BJ (cell line): ENCODE measurements at regions not wholly inside any gene's neighbourhood (a gene's known extent, or its start where the extent isn't known, plus 50 kb on each side); places are given as distances from the start of the nearest gene placed in this dataset.

ENCODE experiments used
- CTCF ChIA-PET: fragments of 350-600 bp; formaldehyde crosslinking; extraction: SDS; loops from one replicate; lab custom pipeline; 2021; ENCODE audit warnings: antibody characterized with exemption, inconsistent platforms; lab: Yijun Ruan, JAX
- POLR2A ChIA-PET: fragments of 300-600 bp; sonication (Branson Sonifier 250); formaldehyde crosslinking; extraction: SDS; loops from one replicate; lab custom pipeline; 2021; ENCODE audit warnings: antibody characterized with exemption; lab: Charles Lee
- DNase-seq: peaks from one replicate; pipeline ENCODE4 v3.0.0-alpha.2; 2011; ENCODE audit warnings: low read depth
- H3K27me3 ChIP-seq: 2 replicates; pipeline ENCODE4 v1.6.0; 2011; ENCODE audit warnings: low read length; ENCODE audit not compliant: control insufficient read depth, insufficient read depth
- H3K36me3 ChIP-seq: 2 replicates; pipeline ENCODE4 v1.5.1; 2011; ENCODE audit warnings: low read length; ENCODE audit not compliant: control insufficient read depth, insufficient read depth
- H3K4me3 ChIP-seq: 2 replicates; pipeline ENCODE4 v1.5.1; 2011; ENCODE audit warnings: low read depth, mild to moderate bottlenecking, control low read depth, low read length
- TF ChIP-seq, protein P1 (sequence below): IDR thresholded peaks from 2 replicates; pipeline ENCODE4 v1.5.1; 2011; ENCODE audit warnings: low read depth, mild to moderate bottlenecking, control low read depth, inconsistent platforms, low read length, moderate library complexity; ENCODE audit not compliant: insufficient read depth

- no peak for DNase-seq
- CTCF ChIA-PET = no interaction called here
- POLR2A ChIA-PET = no interaction called here
- Histone ChIP-seq H3K36me3 (no peaks in the 10 kb centered on the region), H3K4me3 (no peak overlapping the region), H3K27me3 (peaks cover 5% of the 10 kb centered on the region)
- TF ChIP-seq, protein P1, sequence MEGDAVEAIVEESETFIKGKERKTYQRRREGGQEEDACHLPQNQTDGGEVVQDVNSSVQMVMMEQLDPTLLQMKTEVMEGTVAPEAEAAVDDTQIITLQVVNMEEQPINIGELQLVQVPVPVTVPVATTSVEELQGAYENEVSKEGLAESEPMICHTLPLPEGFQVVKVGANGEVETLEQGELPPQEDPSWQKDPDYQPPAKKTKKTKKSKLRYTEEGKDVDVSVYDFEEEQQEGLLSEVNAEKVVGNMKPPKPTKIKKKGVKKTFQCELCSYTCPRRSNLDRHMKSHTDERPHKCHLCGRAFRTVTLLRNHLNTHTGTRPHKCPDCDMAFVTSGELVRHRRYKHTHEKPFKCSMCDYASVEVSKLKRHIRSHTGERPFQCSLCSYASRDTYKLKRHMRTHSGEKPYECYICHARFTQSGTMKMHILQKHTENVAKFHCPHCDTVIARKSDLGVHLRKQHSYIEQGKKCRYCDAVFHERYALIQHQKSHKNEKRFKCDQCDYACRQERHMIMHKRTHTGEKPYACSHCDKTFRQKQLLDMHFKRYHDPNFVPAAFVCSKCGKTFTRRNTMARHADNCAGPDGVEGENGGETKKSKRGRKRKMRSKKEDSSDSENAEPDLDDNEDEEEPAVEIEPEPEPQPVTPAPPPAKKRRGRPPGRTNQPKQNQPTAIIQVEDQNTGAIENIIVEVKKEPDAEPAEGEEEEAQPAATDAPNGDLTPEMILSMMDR = no peak
Observed at GRCh38 chr3:13235079-13235478, 161.8 kb upstream of the IQSEC1 start.

- ChIA-PET POLR2A (no interaction called here), CTCF (no interaction called here)
- no peak overlapping the region for H3K4me3 ChIP-seq
- peaks cover 5% of the 10 kb centered on the region for H3K27me3 ChIP-seq
- H3K36me3 ChIP-seq = no peaks in the 10 kb centered on the region
- TF ChIP-seq, protein P1 = no peak
- no peak for DNase-seq
Observed at GRCh38 chr3:13234666-13235065, 161.4 kb upstream of the IQSEC1 start.

- TF ChIP-seq, protein P1 = no peak
- ChIA-PET CTCF (no interaction called here), POLR2A (no interaction called here)
- DNase-seq = no peak
- peaks cover 5% of the 10 kb centered on the region for H3K27me3 ChIP-seq
- H3K4me3 ChIP-seq = no peak overlapping the region
- no peaks in the 10 kb centered on the region for H3K36me3 ChIP-seq
Observed at GRCh38 chr3:13233487-13234485, 160.6 kb upstream of the IQSEC1 start.

GRCh38 chr3:13231781-13232666, 158.8 kb upstream of the IQSEC1 start:
- POLR2A ChIA-PET = no interaction called here
- no peak for DNase-seq

More at GRCh38 chr3:13231781-13232666, 158.8 kb upstream of the IQSEC1 start:
- H3K36me3 ChIP-seq = no peaks in the 10 kb centered on the region
- CTCF ChIA-PET = no interaction called here
- no peak overlapping the region for H3K4me3 ChIP-seq
- peaks cover 5% of the 10 kb centered on the region for H3K27me3 ChIP-seq
- TF ChIP-seq, protein P1 = no peak
